DOHH2 (cell line): ENCODE measurements at regions not wholly inside any gene's neighbourhood (a gene's known extent, or its start where the extent isn't known, plus 50 kb on each side); places are given as distances from the start of the nearest gene placed in this dataset.

Source experiments
- EZH2phosphoT487 ChIP-seq: fragments of 200-600 bp; sonication (generic); IDR thresholded peaks from 2 replicates; pipeline ENCODE4 v1.6.1; 2017; ENCODE audit warnings: borderline replicate concordance, mild to moderate bottlenecking, antibody characterized with exemption, low read length, moderate library complexity, mixed read lengths
- TF ChIP-seq, protein P1 (sequence below): fragments of 200-600 bp; sonication (generic); IDR thresholded peaks from one replicate; pipeline ENCODE4 v1.5.1; 2014; ENCODE audit warnings: antibody characterized with exemption, mild to moderate bottlenecking, low read depth, low read length; ENCODE audit not compliant: poor library complexity, severe bottlenecking

DNA sequence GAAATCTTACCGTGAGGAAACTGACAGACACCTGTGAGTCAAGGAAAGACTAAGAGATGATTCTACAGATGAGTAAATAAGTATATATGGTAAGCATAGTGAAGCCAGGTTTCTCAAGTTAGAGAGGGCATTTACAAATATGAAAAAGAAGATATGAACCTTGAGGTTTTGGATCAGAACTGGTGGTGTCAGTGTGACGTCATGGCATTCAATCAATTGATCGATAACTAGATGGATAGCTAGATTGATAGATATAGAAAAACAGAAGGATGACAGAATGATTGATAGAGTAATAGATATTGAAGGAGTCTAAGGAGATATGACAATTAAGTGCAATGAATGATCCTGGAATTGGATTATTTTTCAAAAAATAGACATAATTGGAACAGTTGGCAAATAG lies 350.2 kb upstream of the MC4R start:
- TF ChIP-seq, protein P1, sequence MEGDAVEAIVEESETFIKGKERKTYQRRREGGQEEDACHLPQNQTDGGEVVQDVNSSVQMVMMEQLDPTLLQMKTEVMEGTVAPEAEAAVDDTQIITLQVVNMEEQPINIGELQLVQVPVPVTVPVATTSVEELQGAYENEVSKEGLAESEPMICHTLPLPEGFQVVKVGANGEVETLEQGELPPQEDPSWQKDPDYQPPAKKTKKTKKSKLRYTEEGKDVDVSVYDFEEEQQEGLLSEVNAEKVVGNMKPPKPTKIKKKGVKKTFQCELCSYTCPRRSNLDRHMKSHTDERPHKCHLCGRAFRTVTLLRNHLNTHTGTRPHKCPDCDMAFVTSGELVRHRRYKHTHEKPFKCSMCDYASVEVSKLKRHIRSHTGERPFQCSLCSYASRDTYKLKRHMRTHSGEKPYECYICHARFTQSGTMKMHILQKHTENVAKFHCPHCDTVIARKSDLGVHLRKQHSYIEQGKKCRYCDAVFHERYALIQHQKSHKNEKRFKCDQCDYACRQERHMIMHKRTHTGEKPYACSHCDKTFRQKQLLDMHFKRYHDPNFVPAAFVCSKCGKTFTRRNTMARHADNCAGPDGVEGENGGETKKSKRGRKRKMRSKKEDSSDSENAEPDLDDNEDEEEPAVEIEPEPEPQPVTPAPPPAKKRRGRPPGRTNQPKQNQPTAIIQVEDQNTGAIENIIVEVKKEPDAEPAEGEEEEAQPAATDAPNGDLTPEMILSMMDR, result no peak
- TF ChIP-seq EZH2phosphoT487, result no peak
